HG02610 (cell line): ENCODE measurements at regions not wholly inside any gene's neighbourhood (a gene's known extent, or its start where the extent isn't known, plus 50 kb on each side); places are given as distances from the start of the nearest gene placed in this dataset.
"Not testable (repeated sequence)": the region's sequence is repeated elsewhere in the genome, so short reads cannot be mapped to it uniquely, and the experiment has no call there.

Source experiments
- ATAC-seq: cut with Tn5 transposase; IDR thresholded peaks from one replicate; pipeline ENCODE4 v1.9.1; 2021; ENCODE audit warnings: mild to moderate bottlenecking, moderate library complexity; ENCODE audit not compliant: unreplicated experiment

DNA sequence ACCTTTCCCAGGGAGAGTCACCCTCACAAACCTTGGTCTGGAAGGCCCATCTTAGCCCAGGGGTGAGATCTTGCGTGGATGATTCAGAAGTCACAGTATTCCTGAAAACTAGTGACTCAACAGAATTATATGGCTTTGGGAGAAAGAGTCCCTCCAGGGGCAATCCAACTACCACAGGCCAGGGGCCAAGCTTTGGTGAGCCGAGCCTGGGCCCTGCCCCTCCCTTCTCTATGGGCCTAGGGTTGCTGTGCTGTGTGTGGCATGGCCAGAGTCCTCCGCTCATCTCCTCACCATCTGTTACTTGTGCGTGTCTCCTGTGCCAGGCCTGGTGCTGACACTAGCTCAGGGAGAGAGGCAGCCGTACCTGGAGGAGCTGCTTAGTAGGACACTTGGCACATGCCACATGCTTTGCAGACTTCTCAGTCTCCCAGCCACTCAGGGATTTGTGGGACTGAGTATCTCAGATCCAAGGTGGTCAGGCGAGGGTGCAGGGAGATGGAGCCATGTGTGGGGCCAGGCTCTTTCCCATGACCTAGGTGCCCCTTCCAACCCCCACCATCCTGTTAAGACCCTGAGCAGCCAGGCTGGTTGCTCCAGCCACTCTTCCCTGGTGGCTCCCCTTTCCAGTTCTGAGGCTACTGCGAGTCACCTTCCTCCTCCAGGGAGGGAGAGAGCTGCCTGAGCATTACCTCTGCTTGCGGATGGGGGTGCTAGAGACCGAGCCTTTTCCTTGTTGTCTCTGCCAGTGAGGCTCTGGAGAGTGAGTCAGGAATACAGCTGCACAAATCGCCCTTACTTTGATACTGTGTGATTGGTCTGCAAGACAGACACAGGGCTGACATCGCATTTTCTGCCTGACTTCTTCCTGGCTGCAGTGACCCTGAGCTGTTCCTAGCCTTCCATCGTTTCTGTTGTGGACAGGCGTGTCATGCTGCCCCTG, 94.1 kb downstream of the SLC25A47 start:
- ATAC-seq, result no peak

GRCh38 chr14:100419856-100420255, 96.7 kb downstream of the SLC25A47 start:
- no peak for ATAC-seq

GRCh38 chr14:100421756-100422470, 98.8 kb downstream of the SLC25A47 start:
- ATAC-seq, result no peak

- ATAC-seq, result no peak
Observed at GRCh38 chr14:100422556-100423316, 99.6 kb downstream of the SLC25A47 start.

GRCh38 chr14:100423317-100424010, 100.3 kb downstream of the SLC25A47 start:
- ATAC-seq, result no peak

DNA sequence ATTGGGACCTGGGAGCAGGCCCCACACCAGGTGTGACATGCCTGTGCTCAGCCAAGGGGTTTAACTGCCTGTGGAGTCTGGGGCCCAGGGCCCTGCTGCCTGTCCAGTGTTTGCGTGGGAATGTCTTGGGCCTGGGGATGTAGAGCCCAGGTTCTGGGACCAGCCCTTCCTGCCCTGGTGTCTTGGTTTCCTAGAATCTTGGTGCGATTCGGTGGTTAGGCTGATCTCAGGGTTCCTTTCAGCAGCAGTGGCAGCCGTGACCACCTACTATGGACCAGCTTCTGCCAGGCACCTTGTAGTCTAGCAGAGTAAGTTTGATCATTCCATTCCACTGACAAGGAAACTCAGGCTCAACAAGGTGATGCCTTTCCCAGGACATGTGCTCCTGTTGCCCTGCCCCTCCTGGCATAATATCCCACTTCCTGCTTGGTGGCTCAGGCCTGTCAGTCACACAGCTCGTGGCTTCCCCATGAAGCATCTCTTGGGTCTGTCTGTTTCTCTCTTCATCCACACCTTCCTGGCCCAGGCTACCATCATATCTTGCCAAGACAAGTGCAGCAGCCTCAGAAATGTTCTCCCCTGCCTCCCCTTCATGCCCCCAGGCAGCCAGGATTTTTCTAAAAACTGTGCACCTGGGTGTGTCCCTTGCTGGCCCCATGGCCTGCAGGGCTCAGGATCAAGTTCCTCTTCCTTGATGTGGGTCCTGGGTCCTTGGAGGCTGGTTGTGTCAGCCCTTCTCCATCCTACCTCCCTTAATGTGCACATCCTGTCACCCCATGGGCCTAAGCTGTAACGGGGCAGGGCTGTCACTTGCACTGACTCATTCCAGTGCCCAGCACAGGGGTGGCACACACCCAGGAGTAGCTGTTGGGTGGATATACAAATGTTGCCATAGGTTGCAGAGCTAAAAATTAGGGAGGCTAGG, 101.6 kb downstream of the SLC25A47 start:
- ATAC-seq, result no peak

DNA sequence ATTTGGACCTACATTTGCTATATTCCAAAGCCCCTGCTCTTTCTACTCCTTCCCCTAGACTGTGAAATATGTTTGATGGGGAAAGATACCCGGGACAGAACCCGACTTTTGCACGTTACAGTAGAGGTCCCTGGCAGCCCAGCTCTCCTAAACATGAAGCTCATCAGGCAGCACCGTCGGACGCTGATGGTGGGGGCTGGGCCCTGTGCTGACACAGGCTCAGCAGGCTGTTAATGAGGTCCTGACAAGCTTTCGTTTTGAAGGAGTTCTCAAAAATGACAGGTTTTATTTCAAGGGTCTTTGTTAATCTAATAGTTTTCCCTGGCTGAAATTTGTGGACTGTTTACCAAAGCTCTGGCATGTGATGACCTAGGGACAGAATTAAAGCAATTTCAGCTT, 102.3 kb downstream of the SLC25A47 start:
- no peak for ATAC-seq

- ATAC-seq, result no peak
Observed at GRCh38 chr14:100426314-100426713, 103.2 kb downstream of the SLC25A47 start.

GRCh38 chr14:100427166-100427565, 104.0 kb downstream of the SLC25A47 start:
- no peak for ATAC-seq

- no peak for ATAC-seq
Observed at GRCh38 chr14:100428727-100429126, 105.6 kb downstream of the SLC25A47 start.

DNA sequence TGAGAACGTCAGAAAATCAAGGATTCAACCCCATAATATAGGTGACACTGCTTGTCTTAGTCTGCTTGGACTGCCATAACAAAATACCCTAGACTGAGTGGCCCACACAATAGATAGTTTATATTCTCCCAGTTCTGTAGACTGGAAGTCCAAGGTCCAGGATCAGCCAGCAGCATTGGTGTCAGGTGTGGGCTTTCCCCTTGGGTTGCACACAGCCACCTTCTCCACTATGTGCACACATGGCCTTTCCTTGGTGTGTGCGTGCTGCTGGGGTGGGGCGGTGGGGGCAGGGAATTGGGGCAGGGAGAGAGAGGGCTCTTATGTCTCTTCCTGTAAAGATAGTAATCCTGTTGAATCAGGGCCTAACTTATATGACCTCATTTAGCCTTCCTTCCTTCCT, 106.4 kb downstream of the SLC25A47 start:
- ATAC-seq, result no peak

GRCh38 chr14:100430571-100430970, 107.4 kb downstream of the SLC25A47 start:
- ATAC-seq, result no peak

- not testable (repeated sequence) for ATAC-seq
Observed at GRCh38 chr14:100431461-100431860, 108.3 kb downstream of the SLC25A47 start.

- no peak for ATAC-seq
Observed at GRCh38 chr14:100432652-100433427, 109.7 kb downstream of the SLC25A47 start.

- ATAC-seq, result no peak
Observed at GRCh38 chr14:100433428-100433814, 110.3 kb downstream of the SLC25A47 start.

- ATAC-seq, result no peak
Observed at GRCh38 chr14:100434033-100434601, 111.0 kb downstream of the SLC25A47 start.

GRCh38 chr14:100434911-100435438, 111.8 kb downstream of the SLC25A47 start:
- no peak for ATAC-seq

GRCh38 chr14:100435459-100435858, 112.3 kb downstream of the SLC25A47 start:
- ATAC-seq, result no peak
